T-helper 2 cell (primary cell): ENCODE measurements at regions not wholly inside any gene's neighbourhood (a gene's known extent, or its start where the extent isn't known, plus 50 kb on each side); places are given as distances from the start of the nearest gene placed in this dataset.
A peak's percentile ranks its signal among the peaks of the same experiment; 100 is the strongest.
"Not testable (repeated sequence)": the region's sequence is repeated elsewhere in the genome, so short reads cannot be mapped to it uniquely, and the experiment has no call there.

Experiments used
- DNase-seq, 5 experiments: peaks; one replicate each; pipeline versions ENCODE4 v3.0.0 to v3.0.0-alpha.2; 2012 to 2022

DNA sequence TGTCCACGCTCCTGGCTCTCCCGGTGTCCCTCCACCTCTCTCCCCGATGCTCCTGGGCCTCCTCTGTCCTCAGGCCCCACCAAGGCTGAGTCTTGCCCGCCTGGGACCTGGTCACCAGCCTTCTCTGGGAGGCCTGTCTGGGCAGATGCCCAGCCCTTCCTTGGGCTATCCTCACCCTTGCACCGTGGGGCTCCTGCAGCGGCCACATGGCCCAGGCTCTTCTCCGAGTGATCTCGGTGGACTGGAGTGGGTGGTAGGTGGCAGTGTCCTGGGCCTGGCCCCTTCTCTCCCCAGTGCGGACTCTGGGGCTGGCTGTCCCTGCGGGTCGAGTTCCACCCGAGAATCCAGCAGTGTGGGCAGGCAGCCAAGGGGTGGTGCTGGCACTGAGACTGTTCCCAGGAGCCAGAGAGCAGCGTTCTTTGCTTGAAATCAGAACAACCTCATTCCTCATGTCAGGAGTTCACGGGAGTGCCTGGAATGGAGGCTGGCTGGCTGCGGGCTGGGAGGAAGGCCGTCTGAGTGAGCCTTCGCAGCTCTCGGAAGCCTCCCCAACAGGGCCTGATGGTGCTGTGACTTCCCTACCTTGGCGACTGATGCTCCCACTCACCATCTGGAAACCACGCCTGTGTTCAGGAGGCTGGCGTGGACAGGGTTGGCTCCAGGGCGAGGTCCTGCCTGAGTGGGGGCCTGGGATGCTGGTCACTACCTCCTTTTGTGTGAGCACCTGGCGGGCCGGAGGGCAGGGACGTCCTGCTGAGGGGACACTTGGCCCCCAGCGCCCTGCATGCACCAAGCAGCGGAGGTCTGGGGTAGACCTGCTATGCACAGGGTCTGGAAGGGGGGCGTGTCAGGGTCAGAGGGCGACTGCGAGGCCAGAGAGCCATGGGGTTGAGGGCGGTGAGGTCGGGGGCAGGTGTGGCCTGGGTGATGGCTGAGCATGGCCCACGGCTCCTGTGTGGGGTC, 113.9 kb downstream of the TMEM121 start:
- DNase-seq = not testable (repeated sequence)

DNA sequence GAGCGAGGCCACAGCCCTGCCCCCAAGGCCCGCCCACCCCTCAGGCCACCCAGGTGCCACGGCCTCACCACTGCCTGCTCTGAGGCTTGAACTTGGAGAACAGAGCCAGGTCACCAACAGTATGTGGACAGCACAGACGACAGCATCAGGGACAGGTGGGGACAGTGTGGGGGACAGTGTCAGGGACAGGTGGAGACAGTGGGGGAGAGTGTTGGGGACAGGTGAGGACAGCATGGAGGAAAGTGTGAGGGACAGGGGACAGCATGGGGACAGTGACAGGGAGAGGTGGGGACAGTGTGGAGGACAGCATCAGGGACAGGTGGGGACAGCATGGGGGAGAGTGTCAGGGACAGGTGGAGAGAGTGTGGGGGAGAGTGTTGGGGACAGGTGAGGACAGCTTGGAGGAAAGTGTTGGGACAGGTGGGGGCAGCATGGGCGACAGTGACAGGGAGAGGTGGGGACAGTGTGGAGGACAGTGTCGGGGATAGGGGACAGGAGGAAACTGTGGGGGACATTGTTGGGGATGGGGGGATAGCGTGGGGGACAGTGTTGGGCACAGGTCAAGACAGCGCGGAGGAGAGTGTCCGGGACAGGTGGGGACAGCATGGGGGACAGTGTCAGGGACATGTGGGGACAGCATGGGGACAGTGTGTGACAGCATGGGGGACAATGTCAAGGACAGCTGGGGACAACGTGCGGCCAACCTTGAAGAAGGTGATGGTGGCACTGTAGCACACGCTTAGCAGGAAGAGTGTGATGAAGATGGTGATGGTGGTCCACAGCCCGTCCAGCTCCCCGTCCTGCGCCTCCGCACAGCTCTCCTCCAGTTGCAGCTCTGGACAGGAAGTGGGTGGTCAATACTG, 114.9 kb downstream of the TMEM121 start:
- DNase-seq = no peak

DNA sequence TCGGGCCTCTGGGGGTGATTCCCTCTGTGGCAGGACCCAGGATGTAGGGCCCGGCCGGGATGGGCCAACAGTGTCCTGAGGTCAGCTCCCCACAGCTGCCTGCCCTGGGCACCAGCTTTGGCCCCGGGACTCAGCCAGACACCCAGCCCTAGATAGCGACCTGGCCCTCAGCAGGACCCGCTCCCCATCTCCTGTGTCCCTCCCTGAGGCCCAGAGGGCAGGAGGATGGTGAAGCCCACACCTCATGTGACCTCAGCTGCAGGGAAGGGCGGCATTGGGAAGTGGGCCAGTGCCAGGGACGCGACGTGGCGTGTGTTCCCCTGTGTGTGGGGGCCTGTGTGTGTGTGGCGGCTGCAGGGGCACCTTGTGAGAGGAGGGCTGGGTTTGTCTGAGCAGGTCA, 115.6 kb downstream of the TMEM121 start:
- not testable (repeated sequence) for DNase-seq

DNA sequence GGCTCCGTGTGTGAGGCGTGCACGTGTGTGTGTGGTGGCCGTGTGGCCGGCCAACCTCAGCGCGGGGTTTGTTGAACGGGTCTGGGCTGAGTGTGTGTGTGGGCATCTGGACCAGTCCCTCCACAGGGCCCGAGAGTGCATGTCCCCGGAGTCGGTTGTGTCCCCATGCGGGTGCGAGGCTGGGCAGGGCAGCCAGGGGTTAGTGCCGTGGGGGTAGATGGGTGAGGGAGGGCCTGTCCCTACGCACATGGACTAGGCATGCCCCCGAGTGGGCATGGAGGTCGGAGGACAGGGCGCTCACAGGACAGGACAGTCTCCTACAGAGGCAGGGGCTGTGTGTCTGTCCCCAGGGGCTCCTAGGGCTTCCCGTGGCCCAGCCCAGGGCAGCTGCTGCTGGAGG, 116.1 kb downstream of the TMEM121 start:
- not testable (repeated sequence) for DNase-seq

DNA sequence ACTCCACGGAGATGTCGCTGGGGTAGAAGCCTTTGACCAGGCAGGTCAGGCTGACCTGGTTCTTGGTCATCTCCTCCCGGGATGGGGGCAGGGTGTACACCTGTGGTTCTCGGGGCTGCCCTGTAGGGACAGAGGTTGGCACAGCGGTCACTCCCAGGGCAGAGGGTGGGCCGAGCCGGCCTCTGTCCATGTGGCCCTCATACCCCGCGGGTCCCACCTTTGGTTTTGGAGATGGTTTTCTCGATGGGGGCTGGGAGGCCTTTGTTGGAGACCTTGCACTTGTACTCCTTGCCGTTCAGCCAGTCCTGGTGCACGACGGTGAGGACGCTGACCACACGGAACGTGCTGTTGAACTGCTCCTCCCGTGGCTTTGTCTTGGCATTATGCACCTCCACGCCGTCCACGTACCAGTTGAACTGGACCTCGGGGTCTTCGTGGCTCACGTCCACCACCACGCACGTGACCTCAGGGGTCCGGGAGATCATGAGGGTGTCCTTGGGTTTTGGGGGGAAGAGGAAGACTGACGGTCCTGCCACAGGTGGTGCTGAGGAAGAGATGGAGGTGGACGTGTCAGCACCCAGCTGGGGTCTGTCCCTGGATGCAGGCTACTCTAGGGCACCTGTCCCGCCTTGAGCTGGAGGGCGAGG, 117.1 kb downstream of the TMEM121 start:
- DNase-seq = not testable (repeated sequence)

DNA sequence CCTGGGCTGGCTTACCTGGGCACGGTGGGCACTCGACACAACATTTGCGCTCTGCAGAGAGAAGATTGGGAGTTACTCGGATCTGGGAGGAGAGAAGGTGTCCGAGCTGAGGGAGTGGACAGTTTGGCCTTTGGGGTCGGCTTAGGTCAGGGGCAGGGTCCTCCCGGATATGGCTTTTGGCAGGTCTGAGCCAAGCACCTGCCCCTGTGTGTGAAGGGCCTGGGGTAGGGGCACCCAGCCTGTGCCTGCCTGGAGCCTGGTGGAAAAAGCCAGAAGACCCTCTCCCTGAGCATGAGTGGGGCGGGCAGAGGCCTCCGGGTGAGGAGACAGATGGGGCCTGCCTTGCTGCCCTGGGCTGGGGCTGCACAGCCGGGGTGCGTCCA, 117.7 kb downstream of the TMEM121 start:
- not testable (repeated sequence) for DNase-seq

DNA sequence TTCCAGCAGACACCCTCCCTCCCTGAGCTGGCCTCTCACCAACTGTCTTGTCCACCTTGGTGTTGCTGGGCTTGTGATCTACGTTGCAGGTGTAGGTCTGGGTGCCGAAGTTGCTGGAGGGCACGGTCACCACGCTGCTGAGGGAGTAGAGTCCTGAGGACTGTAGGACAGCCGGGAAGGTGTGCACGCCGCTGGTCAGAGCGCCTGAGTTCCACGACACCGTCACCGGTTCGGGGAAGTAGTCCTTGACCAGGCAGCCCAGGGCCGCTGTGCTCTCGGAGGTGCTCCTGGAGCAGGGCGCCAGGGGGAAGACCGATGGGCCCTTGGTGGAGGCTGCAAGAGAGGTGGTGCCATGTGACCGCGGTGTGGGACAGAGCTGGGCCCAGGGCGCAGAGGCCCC, 118.1 kb downstream of the TMEM121 start:
- not testable (repeated sequence) for DNase-seq

DNA sequence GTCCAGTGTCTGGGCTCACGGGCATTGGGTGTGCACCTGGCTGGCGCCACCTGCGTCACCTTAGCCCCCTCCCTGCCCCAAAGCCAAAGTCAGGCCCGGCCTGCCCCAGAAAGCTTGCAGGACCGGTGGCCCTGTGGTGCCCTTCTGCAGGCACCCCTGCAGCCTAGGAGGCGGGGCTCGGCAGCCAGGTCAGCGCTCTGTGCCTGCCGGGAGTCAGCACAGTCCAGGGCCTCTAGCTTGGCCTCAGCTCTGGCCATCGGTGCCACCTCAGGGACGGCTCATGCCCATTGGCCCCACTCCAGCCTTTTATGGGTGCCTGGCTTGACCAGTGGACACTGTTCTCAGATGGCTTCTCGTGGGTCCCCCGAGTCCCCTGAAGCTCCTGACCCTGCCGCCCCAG, 118.5 kb downstream of the TMEM121 start:
- not testable (repeated sequence) for DNase-seq

DNA sequence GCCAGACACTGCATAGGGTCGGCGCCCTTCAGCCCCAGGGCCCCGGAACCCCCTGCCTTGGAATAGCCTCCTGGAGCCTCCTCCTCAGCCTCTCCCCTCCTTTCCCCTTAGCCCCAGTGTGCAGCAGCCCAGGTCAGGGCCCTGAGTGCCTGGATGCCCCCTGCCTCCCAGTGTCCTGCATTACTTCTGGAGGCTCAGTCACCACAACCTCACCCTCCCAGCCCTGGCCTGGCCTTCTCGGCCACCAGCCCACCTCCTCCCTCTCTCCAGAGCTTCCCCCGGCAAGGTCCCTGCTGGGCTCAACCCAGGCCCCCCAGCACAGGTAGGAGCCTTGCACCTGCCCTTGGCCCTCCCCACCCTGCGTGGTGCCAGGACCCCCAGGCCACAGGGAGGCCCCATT, 119.0 kb downstream of the TMEM121 start:
- DNase-seq = not testable (repeated sequence)

DNA sequence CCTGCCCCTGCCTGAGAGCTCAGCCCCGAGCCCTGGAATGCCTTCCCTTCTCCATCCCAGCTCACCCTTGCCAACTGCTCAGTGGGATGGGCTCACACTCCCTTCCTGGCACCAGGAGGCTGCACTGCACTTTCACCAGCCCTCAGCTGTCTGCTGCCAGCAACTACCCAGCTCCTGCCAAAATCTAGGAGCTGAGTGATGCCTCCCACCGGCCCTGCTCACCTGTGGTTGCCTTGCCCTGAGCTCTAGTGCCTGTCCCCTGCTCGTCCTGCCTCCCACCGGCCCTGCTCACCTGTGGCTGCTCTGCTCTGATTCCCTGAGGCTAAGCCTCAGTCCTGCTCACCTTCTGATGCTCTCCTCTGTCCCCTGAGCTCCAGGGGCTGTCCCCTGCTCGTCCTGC, 119.8 kb downstream of the TMEM121 start:
- no peak for DNase-seq

DNA sequence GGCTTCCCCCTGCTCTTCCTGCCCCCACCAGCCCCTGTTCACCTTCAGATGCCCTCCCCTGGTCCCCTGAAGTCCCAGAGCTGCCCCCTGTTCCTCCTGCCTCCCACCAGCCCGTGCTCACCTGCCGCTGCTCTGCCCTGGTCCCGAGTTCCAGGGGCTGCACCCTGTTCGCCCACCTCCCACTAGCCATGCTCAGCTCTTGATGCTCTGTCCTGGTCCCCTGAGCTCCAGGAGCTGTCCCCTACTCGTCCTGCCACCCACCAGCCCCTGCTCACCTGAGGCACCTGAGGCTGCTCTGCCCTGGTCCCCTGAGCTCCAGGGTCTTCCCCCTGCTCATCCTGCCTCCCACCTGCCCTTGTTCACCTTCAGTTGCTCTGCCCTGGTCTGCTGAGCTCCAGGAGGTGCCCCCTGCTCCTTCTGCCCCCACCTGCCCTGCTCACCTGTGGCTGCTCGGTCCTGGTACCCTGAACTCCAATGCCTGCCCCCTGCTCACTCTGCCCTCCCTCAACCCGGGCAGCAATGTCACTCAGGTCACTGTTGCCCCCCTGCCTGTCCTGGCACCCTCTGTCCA, 120.4 kb downstream of the TMEM121 start:
- not testable (repeated sequence) for DNase-seq

DNA sequence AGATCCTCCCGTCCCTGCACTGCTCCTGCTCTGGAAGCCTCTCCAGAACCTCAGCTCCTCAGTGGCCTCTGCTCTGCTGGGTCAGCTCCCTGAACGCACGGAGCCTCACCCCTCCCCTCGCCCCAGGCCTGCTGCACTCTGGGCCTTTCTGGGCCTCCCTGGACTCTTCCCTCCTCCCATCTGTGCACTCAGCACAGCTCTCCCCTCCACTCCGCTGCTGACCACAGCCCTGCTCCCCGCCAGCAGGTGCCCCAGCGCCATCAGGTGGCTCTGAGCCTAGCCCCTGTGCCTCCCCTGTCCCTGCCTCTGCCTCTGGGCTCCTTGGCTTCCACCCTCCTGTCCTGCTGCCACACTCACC, 121.0 kb downstream of the TMEM121 start:
- DNase-seq = not testable (repeated sequence)

DNA sequence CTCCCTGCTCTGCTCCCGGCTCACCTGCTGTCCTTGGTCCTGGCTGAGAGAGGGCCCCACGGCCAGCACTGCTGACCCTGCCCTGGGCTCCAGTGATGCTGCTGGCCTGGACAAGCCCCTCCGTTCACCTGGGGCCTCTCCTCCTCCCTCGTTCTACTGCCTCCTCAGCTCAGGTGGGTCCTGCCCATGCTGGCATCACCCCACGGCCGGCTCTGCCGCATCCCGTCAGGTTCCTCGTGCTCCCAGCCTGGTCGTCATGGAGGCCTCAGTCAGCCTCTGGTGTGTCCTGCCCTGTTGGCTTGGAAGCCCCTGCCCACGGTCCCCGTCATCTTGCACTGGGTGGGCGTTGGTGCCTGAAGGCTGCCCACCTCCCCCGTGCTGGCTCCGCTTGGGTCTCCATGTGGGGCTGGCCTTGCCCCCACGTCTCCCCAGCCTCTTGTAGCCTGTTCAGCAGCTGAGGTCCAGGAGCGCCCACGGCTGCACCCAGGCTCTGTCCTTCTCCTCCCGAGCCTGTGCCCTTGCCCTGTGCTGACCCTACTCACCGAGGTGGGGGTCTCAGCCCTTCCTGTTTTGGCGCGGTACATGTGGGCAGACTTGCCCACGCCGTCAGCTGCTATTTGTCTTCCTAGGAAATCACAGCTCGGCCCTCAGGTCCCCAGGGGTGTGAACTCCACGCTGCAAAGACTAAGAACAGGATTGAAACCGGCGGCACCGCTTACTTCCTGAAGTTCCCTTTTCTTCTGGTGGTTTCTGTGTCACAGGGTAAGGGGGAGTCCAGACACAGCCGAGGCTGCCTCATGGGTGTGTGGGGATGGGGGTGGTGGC, 121.6 kb downstream of the TMEM121 start:
- DNase-seq = peak in 1 of 5 experiments; percentile 59

DNA sequence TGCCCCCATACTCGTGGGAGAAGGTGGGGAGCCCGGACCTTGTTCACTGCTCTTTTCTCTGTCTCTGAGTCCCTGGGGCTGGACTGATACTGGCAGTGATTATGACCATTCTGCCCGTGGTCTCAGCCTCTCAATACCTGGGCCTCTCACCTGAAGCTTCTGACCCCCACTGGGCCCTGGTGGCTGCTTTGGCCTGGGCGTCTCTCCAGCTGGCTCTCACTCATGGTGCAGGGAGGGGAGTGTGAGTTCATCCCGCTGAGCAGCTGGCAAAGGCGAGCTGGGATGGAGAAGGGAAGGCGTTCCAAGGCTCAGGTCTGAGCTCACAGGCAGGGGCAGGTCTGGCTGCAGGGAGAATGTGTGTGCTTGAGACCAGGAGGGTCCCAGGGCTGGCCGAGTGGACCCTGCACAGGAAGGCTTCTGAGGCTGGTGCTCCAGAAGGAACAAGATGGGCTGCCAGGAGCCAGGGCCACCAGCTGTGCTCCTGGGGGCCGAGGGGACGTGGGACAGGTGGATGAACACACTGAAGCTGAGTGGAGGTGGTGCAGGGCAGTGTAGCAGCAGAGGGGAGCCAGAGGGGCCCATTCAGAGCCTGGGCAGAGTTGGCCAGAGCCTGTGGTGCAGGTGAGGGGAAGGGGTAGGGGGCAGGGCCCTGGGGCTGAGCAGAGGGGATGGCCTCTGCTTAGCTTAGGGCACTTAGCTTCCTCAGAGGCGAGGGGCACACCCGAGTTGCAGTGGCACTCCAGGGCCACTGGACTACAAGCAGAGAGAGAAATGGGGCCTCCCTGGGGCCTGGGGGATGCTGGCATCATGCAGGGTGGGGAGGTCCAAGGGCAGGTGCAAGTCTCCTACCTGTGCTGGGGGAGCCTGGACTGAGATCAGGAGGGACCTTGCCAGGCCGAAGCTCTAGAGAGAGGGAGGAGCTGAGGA, 122.5 kb downstream of the TMEM121 start:
- not testable (repeated sequence) for DNase-seq

DNA sequence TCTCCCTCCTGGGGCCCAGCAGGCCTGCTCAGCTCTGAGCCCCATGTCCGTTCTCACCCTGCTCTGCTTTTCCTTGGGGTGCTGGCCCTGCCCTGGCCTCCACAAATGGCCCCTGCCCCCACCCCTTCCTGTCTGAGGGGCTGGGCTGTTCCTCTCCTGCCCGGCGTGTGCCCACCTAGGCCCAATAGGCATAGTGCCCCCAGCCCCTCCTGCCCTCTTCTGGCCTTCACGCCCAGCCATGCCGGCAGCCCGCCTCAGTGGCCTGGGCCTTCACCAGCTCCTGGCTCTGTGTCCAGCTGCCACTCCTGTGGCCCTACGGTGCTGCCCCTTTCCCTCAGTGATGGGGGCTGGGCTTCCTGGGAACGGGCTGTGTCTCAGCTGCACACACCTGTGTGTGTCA, 125.9 kb downstream of the TMEM121 start:
- DNase-seq = not testable (repeated sequence)

DNA sequence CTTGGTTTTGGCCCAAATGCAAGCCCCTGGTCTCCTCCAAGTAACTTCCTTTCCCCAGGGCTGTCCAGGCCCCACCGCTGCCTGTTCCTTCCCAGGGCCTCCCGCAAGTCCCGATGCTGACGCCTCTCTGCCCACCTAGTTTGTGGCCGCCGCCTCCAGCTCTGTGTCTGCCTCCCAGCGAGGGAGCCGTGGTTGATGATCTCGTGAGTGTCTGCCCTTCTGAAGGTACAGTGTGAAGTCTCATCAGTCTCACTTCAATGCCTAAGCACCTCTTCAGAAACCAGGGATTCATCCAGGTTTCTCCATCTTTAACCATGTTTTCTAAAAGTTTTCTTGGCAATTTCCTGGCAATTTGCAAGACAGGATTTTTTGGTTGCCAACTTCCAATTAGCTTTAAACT, 127.5 kb downstream of the TMEM121 start:
- not testable (repeated sequence) for DNase-seq

DNA sequence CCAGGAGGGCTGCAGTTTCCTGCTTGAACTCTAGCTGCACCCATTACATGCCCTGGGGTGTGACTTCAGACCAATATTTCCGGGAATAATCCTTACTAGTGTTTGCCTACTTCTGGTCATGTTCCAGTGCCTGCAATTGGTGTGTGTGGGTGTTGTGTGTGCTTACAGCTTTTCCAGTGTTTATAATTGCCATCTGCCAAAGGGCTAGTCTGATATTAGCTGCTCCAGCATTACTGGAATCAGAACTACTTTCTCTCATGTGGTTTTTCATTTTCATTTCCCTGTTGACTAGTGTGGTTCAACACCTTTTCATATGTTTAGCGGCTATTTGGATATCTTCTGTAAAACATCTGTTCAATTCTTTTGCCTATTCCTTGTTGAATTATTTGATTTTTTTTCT, 132.9 kb downstream of the TMEM121 start:
- DNase-seq = not testable (repeated sequence)

DNA sequence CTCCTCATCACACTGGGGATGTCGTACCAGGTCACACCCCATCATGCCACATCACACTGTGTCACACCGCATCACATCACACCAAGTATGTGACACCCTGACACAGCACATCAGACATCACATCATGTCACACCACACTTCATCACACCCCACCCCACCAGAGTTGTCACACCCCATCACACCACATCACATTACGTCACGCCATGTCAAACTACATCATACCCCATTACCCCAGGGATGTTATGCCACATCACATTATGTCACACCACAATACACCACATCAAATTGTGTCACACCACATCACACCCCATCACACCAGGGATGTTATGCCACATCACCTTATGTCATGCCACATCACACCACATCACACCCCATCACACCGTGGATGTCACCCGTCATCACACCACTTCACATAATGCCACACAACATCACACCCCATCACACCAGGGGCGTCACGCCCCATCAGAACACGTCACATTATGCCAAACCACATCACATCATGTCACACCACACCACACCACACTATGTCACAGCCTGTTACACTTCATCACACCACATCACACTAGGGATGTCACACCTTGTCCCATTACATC, 133.6 kb downstream of the TMEM121 start:
- no peak for DNase-seq

DNA sequence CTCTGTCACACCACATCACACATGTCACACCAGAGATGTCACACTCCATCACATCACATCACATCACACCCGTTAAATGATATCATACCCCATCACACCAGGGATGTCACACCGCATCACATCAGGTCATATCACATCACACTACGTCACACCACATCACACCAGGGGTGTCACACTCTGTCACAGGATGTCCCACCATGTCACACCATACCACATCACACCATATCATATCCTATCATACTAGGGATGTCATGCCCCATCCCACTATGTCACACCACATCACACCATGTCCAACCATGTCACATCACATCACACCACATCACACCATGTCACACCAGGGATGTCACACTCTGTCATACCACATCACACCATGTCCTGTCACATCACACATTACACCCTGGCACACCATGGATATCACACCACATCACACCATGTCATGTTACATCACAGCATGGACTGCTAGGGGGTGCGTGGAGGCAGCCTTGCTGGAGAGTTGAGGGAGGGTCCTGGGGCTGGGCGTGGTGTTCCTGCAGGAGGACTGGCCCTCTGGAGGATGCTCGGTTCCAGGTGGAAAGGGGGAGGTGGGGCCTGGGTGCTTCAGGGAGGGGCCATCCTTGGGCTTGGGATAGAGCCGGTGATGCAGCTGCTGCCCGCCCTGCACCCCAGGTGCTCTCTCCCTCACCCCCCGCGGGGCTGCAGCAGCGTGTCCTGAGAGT, 134.6 kb downstream of the TMEM121 start:
- DNase-seq = no peak
